Sigmoid colon (tissue), 3 donors: ENCODE measurements at regions not wholly inside any gene's neighbourhood (a gene's known extent, or its start where the extent isn't known, plus 50 kb on each side); places are given as distances from the start of the nearest gene placed in this dataset.

ENCODE experiments used
- POLR2A ChIP-seq, 2 donors: fragments of 450-650 bp; IDR thresholded peaks; one replicate each; pipeline ENCODE4 v1.6.1; 2016; ENCODE audit warnings: antibody characterized with exemption in 2 of 2, mild to moderate bottlenecking in 2 of 2, moderate library complexity in 2 of 2
- TF ChIP-seq, protein P1 (sequence below), 4 experiments: fragments of 450-650 bp in 3 of 4; fragments of 200-600 bp in 1 of 4; IDR thresholded peaks; one replicate each; pipeline ENCODE4 v1.5.1; 2016 to 2019; ENCODE audit warnings: antibody characterized with exemption in 4 of 4, mild to moderate bottlenecking in 3 of 4, moderate library complexity in 2 of 4

DNA sequence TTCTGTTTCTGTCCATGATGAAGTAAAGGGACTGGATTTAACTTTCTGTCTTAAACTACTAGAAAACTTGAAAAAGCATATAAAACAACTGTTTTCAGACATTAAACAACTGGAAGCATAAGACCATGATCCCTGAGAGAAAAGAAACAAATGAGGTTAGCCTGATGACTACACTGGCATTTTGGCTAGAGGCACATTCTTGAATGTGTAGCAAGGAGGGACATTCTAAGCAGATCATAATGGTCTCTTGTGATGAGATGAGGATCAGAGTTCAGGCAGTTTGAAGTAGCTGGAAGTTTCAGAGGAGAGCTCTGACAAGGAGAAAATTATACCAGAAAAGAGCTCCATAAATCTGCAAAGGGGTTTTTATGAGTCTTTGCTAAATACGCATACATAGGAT is 75.4 kb downstream of the AASDHPPT start:
- TF ChIP-seq POLR2A (IDR thresholded peaks at IDR 0.05) = no peak
- TF ChIP-seq, protein P1, sequence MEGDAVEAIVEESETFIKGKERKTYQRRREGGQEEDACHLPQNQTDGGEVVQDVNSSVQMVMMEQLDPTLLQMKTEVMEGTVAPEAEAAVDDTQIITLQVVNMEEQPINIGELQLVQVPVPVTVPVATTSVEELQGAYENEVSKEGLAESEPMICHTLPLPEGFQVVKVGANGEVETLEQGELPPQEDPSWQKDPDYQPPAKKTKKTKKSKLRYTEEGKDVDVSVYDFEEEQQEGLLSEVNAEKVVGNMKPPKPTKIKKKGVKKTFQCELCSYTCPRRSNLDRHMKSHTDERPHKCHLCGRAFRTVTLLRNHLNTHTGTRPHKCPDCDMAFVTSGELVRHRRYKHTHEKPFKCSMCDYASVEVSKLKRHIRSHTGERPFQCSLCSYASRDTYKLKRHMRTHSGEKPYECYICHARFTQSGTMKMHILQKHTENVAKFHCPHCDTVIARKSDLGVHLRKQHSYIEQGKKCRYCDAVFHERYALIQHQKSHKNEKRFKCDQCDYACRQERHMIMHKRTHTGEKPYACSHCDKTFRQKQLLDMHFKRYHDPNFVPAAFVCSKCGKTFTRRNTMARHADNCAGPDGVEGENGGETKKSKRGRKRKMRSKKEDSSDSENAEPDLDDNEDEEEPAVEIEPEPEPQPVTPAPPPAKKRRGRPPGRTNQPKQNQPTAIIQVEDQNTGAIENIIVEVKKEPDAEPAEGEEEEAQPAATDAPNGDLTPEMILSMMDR (IDR thresholded peaks at IDR 0.05) = no peak
